ENCODE measurements at regions not wholly inside any gene's neighbourhood (a gene's known extent, or its start where the extent isn't known, plus 50 kb on each side); places are given as distances from the start of the nearest gene placed in this dataset.

DNA sequence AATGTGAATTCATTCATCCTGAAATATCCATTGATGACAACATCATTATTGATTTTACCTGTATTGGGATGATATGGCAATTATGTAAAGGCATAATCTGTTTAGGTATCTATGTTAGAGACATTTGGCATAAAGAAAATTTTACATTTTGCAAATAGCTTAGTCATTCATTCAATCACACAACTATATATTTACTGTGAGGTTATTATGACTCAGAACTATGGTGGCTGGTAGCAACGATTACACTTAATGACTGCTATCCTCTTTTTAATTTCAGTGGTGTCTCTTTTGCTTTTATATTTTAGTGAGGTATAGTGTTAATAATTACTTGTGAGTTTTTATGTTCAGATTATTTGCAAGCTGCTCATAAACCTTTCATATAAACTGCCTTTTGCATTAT is 955.9 kb downstream of the SLITRK6 start:
- TF ChIP-seq POLR2A (IDR thresholded peaks at IDR 0.05) = no peak
- Histone ChIP-seq H3K27me3 (no peaks in the 10 kb centered on the region), H3K36me3 (replicated peaks in 1 of 2) (no peaks in the 10 kb centered on the region), H3K9me3 (replicated peaks in 1 of 3) (no peaks in the 10 kb centered on the region), H3K27ac (no peak overlapping the region), H3K4me3 (no peak overlapping the region), H3K4me1 (replicated peaks in 1 of 2) (no peaks in the 10 kb centered on the region)
- 60 to 73% (median 67%) methylated on average over 1 of the region's 1 CpG for WGBS, 4 donors
- intact Hi-C loops (cut with DNase I) = no loop called here
- DNase-seq = no peak

DNA sequence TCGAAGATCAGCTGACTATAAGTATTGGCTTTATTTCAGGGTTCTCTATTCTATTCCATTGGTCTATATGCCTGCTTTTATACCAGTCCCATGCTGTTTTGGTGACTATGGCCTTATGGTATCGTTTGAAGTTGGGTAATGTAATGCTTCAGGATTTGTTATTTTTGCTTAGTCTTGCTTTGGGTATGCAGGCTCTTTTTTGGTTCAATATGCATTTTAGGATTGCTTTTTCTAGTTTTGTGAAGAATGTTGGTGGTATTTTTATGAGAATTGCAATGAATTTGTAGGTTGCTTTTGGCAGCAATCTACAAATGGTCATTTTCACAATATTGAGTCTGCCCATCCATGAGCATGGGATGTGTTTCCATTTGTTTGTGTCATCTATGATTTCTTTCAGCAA is 951.9 kb upstream of the SLITRK1 start:
- TF ChIP-seq, protein P1, sequence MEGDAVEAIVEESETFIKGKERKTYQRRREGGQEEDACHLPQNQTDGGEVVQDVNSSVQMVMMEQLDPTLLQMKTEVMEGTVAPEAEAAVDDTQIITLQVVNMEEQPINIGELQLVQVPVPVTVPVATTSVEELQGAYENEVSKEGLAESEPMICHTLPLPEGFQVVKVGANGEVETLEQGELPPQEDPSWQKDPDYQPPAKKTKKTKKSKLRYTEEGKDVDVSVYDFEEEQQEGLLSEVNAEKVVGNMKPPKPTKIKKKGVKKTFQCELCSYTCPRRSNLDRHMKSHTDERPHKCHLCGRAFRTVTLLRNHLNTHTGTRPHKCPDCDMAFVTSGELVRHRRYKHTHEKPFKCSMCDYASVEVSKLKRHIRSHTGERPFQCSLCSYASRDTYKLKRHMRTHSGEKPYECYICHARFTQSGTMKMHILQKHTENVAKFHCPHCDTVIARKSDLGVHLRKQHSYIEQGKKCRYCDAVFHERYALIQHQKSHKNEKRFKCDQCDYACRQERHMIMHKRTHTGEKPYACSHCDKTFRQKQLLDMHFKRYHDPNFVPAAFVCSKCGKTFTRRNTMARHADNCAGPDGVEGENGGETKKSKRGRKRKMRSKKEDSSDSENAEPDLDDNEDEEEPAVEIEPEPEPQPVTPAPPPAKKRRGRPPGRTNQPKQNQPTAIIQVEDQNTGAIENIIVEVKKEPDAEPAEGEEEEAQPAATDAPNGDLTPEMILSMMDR (IDR thresholded peaks at IDR 0.05) = no peak
- no peak for TF ChIP-seq POLR2A (IDR thresholded peaks at IDR 0.05)
- Histone ChIP-seq H3K27me3 (no peaks in the 10 kb centered on the region), H3K36me3 (replicated peaks in 1 of 2) (no peaks in the 10 kb centered on the region), H3K4me1 (replicated peaks in 1 of 2) (no peaks in the 10 kb centered on the region), H3K27ac (no peak overlapping the region), H3K9me3 (replicated peaks in 1 of 3) (no peaks in the 10 kb centered on the region), H3K4me3 (no peak overlapping the region)
- DNase-seq = no peak
- intact Hi-C loops (cut with DNase I) = no loop called here
- WGBS, 4 donors = 76 to 88% (median 79%) methylated on average over 2 of the region's 2 CpGs

DNA sequence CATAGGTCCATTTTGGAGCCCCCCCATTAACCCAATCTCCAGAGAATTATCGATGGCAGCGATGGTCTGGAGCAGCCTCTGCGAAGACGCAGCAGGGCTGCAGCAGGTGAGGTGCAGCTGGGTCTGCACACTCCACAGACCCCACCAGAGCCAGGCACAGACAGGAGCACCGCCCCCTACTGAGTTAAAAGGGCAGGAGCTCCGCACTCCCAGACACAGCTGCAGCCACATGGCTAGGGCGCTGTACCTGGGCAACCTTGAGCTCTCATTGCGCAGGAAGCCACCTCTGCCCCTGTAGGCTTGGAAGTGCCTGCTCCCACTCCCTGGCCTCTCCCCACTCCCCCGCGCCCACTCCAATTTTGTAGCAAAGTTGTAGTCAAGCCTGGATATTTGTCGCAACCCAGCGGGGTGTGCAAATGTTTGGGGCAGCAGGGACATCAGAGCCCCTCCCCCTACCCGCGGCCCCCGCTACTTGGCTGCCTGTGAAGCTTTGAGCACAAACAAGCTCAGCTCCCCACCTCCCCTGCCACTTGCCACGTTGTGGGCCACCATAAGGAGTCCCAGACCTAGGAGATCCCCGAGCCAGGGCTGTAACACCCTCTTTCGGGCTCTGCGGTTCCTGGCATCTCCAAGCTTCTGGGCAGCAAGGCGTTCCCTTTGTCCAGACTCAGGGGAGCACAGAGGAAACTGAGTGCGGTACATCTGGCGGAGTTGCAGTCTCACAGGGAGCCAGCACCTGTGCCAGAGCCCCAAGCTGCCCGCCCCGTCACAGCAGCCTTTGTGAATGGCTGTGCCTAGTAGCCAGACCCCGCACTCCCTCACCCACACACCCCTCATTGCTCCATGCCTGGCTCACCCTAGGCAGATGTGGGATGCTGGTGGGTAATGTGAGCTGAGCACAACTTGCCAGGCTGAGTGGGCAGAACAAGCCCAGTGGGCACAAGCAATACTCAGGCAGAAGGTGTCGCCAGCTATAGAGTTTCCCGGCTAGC is 949.7 kb upstream of the SLITRK1 start:
- Histone ChIP-seq H3K4me3 (no peak overlapping the region), H3K36me3 (replicated peaks in 1 of 2) (no peaks in the 10 kb centered on the region), H3K27ac (no peak overlapping the region), H3K9me3 (replicated peaks in 1 of 3) (no peaks in the 10 kb centered on the region), H3K4me1 (replicated peaks in 1 of 2) (no peaks in the 10 kb centered on the region), H3K27me3 (no peaks in the 10 kb centered on the region)
- intact Hi-C loops (cut with DNase I) = no loop called here
- WGBS, 4 donors = 86 to 94% (median 89%) methylated on average over 17 to 27 of the region's 27 CpGs
- no peak for DNase-seq
- TF ChIP-seq, protein P1 (IDR thresholded peaks at IDR 0.05) = no peak
- TF ChIP-seq POLR2A (IDR thresholded peaks at IDR 0.05) = no peak

DNA sequence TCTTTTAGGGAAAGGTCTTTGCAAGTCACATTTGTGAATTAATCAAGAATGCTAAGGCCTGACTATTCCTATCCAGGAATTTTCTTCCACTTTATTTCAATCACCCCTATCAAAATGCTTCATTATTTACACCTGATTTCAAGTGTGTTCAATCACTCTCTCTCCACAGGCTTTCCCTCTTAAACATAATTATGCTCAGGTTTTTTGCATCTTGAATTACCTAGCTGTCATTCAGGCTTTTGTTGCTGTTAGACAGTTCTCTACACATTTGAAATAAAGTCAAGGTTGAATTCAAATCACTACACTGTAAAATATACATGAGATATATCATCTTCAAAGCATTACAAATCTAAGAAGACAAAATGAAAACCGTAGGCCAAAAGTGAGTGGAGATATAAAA is 941.3 kb upstream of the SLITRK1 start:
- Histone ChIP-seq H3K4me3 (no peak overlapping the region), H3K27me3 (no peaks in the 10 kb centered on the region), H3K36me3 (replicated peaks in 1 of 2) (no peaks in the 10 kb centered on the region), H3K27ac (no peak overlapping the region), H3K4me1 (replicated peaks in 1 of 2) (no peaks in the 10 kb centered on the region), H3K9me3 (replicated peaks in 1 of 3) (no peaks in the 10 kb centered on the region)
- intact Hi-C loops (cut with DNase I) = no loop called here
- WGBS, 4 donors = 36 to 46% (median 45%) methylated on average over 1 of the region's 1 CpG
- DNase-seq = no peak
- TF ChIP-seq POLR2A (IDR thresholded peaks at IDR 0.05) = no peak
- TF ChIP-seq, protein P1 (IDR thresholded peaks at IDR 0.05) = no peak

DNA sequence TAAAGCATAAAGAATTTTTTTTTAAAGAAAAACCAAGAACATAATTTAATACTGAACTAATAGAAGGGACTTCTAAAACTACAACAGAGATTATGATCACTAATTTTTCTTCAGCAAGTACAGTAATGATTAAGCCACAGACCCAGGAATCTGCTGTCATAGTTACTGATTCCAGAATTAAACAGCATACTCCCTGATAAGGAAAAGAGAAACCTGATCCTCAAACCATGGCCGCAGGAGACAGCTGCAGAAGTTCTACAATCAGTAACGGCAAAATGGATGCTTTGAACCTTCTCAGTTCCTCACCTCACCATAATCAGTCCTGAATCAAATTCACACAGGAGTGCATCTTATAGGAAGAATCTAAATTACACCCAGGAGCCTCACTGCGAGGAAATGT is 939.0 kb upstream of the SLITRK1 start:
- DNase-seq = no peak
- Histone ChIP-seq H3K27me3 (no peaks in the 10 kb centered on the region), H3K4me1 (replicated peaks in 1 of 2) (no peaks in the 10 kb centered on the region), H3K4me3 (no peak overlapping the region), H3K36me3 (replicated peaks in 1 of 2) (no peaks in the 10 kb centered on the region), H3K27ac (no peak overlapping the region), H3K9me3 (replicated peaks in 1 of 3) (no peaks in the 10 kb centered on the region)
- WGBS, 4 donors = 31 to 59% (median 46%) methylated on average over 3 of the region's 3 CpGs
- no peak for TF ChIP-seq POLR2A (IDR thresholded peaks at IDR 0.05)
- TF ChIP-seq, protein P1 (IDR thresholded peaks at IDR 0.05) = no peak
- intact Hi-C loops (cut with DNase I) = no loop called here

Data from adrenal gland (tissue), 9 donors.